Pons (tissue), 1 donor: ENCODE measurements at regions not wholly inside any gene's neighbourhood (a gene's known extent, or its start where the extent isn't known, plus 50 kb on each side); places are given as distances from the start of the nearest gene placed in this dataset.

Experiments used
- DNase-seq: peaks from one replicate; pipeline ENCODE4 v3.0.0-alpha.2; 2016; ENCODE audit warnings: low spot score

DNA sequence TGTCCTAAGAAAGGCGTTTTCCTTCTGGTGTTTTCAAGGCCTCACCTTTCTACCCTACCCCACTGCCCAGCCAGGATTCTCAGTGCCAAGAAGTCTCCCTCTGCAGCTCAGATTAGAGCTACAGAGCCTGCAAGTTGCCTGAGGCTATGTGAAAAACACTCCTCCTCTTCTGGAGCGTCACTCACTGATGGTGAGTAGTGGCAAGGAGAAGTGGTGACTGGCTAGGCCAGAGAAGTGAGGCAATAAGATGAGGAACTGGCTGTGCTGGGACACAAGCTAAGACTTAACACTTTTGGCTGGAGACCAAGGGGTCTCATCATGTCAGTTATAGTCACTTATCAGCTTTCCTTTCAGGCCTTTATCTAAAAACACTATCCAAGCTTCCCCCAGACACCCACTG, 86.7 kb upstream of the PRKAR2B start:
- peak; percentile 48 for DNase-seq

DNA sequence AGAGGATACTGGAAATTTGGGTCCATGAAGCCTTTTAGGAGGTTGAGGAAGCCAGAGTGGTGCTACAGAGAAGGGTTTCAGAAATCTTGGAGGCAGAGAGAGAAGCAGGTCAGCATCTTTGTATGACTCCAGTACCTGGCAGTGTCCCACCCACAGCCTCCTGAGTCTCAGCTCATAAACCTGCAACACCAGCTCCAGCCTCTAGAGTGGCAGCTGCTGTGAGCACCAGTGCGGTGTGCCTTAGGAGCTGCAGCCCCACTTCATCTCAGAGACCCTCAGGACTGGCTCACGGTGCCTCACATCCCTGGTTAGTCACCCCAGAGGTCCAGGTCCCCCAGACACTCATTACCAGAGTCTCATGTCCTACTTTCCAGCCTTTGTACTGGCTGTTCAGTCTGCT, 84.8 kb upstream of the PRKAR2B start:
- DNase-seq = no peak

DNA sequence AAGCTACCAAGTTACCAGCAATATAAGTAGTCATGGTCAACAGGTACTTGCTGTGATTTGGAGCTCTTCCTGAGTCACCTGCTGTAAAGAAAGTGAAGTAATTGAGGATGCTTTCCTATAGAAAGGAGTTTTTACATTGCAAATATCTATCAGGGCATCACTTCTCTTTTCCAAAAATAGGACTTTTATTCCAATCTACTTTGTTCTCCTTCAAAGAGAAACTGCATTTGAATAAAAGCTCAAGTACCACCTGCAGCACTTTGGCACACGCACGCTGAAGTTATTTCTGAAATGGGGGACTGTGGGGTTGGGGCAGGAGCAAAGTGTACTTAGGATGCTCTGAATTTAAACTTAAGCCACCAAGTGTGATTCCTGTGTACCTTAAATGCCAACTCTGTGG, 81.8 kb upstream of the PRKAR2B start:
- DNase-seq = no peak

DNA sequence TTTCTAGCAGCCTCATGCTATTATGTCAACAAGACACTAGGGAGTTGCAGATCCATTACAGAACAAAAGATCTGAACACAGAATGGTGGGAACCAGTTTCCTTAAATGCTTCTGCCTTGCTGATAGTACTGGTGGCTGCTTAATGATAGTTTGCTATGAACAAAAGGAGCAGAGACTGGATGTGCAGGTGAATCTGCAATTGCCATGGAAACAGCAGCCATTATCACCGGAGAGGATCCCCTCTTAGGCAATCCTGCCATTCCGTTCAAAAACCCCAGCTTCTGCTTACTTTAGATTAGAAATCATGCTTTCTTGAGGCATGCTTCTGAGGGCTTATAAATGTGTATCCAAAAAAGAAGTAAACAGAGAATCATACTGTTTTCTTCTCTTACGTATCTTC, 80.0 kb upstream of the PRKAR2B start:
- no peak for DNase-seq

DNA sequence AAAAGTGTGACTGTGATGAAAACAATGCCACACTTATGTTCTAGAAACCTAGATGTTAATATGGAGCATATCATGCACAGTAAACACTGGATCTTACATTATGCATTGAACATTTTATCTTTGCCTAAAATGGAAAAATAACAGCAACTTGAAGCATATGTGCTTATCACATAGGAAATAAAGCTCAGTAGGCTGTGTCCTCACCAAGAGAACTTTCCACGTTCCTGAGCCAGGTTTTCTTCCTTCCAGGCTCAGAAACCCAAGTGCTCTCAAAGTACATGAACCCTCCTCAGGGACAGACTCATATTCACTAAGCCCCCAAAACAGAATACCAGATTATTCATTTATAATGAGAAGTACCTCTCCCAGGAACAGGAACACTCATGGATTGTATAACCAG, 79.4 kb upstream of the PRKAR2B start:
- DNase-seq = no peak

DNA sequence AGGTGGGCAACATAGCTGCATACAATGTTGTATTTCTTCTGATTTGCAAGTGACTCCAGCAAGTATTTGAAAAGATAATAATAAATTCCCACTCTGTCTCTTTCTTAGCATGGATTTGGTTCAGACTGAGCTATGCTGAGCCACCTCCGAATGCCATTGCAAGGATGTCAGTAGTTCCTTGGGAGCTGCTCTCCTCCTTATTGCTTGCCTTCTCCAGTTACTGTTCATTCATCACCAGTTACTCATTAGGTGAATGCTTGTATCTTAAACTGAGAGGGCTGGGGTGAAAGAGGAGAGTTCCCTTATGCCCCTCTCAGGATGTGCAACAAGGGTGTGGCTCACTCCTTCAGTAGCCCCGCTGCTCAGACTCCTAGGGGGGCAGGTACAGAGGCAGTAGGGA, 78.4 kb upstream of the PRKAR2B start:
- no peak for DNase-seq

DNA sequence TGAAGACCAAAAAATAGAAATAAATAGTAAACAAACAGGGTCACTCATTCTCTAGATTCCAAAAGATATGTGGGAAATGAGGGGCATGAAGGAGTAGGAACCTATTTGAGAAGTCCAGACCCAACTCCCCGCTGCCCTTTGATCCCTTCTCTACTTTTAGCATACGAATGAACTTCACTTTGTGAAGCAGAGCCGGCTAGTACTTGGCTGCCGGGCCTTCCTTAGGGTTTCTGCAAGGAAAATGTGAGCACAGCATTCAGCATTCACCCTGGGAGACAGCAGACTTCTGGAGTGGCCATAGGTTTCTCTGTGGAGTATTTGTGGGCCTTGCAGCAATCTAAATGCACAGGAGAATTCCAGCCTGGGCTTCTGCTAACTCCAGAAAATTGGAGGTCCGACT, 76.3 kb upstream of the PRKAR2B start:
- no peak for DNase-seq

DNA sequence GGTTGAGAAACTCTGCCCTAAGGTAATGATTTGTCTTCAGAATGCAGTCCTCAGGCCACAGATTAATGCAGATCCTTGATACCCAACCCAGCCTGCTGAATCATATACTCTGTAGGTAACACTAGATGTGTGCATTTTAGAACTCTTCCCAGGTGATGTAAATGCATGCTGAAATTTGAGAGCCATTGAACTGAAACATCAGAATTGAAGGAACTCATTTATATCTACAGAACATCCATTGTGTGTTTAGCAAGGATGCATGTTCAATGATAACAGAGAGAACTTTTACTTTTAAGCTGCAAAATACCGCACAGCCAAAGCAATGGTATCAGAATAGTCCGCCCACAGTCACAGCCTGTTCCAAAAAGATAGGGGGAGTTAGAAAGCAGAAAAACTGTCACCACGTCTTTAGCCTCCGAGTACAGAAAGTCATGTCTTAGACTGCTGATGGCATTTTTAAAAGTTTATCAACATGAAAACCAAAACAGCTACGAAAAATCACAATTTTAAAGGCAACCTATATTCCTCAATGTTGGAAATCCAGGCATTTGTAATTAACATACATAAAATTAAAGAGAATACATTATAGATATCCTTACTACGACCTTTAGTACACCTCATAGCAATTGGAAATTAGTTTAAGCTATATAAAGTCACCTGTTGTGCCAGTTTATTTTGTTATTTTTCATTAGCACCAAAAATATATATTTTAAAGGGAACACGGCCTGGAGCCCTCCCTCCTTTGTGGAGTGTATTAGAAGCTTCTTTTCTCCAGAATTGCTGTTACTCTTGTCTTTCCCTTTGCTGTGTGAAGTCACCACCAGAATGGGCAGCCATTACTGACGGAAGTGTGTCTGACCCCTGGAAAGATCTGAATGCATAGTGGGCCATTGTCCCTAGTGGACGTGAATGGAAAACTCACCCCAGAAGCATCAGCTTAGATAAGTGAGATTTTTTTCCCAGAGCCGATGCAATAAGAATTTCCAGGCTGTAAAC, 65.8 kb upstream of the PRKAR2B start:
- DNase-seq = no peak

DNA sequence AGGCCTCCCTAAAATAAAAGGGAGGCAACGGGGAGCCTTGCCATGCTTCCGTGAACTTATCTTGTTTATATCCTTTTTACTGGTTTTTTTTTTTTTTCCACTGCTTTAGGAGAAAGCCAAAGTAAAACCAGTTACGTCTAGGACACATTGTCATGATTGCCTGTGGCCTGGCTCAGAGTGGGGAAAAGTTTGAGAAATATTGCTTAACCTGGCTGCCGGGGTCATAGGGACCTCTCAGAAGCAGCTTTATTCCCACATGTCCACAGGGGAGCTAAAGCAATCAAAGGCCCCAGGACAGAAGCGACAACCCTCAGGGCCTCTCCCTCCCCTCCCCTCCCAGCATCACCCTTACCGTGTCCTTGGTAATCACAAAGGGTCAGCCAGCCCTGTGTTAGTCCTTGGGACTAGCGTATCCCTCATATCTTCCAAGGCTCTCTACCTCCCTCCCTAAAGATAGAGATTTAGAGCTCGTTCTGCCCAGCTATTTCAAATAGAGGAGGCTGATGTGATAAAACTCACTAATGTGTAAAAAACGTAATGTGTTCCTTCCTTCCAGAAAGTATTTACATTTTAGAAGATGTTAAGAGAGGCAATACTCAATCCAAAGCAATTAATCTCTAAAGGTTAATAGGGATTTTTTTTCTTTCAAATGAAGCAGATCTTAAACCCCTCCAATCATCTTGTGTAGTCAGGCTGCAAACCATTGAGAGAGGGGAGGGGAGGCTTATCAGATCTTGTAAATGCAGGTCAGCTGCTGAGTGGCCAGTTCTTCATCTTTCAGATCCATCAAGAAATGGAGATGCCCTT, 64.8 kb upstream of the PRKAR2B start:
- no peak for DNase-seq

DNA sequence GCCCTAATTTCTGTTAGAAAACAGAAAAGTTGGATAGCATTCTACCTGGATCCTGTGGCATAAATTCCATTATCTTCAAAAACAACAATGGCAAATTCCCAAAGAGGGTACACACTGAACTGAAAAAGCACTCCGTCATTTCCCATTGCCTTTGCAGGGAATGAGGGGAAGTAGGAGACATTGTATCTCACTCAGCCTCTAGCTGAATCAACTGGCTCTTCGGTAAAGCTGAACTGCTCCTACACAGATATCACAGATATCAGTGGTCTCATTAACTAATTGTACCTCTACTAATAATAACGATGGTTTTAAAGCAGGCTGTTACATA, 64.2 kb upstream of the PRKAR2B start:
- no peak for DNase-seq

DNA sequence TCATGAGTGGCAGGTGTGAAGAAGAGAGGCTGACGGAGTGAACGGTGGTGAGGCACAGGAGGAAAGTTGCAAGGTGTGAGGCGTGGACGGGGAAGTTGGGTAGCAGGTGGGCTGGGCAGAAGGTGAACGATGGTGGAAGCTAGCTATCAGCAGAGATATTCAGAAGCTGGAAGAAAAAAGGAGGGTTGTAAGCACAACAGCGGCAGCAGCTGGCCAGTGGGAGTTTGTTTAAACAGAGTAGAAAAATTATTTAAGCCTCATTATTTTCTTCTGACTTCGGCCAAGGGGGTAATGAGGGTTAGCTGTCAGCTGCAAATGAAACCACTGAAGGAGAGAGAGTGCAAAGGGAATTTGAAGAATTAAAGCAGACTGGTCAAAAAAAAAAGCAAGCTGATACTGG, 62.1 kb upstream of the PRKAR2B start:
- DNase-seq = no peak

DNA sequence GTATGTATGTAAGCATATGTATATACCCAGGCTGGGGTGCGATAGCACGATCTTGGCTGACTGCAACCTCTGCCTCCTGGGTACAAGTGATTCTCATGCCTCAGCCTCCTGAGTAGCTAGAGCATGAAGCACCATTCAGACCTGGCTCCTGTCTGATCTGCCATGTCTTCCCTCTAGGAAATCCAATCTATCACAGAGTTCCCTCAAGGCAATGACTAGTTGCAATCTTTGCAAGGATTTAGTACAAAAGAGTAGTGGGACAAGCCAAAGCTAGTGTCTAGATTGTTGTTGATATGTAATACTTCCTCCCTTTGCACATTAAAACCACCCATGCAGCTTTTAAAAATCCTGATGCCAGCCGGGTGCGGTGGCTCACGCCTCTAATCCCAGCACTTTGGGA, 60.5 kb upstream of the PRKAR2B start:
- no peak for DNase-seq

DNA sequence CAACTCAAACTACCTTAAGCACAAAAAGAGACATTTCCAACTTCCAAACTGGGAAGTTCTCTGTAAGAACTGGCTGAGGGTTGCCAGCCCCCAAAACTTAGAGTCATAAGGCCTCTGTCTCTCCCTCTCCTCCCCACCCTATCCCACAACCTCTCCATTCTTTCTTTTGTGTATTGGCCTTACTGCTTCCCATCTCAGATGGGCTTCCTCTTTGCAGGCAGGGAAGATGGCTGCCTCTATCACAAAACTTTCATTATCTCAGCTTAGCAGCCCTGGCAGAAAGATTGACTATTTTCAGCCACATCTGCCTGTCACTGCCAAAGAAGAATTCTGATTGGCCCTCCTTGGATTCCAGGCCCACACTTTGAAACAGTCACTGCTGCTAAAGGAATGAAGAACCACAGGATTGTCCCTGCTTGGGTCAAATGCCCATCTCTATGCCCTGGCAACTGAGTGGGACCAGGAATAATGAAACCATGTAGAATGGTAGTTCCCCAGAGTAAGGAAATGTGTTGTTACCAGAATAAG, 58.0 kb upstream of the PRKAR2B start:
- DNase-seq = no peak

DNA sequence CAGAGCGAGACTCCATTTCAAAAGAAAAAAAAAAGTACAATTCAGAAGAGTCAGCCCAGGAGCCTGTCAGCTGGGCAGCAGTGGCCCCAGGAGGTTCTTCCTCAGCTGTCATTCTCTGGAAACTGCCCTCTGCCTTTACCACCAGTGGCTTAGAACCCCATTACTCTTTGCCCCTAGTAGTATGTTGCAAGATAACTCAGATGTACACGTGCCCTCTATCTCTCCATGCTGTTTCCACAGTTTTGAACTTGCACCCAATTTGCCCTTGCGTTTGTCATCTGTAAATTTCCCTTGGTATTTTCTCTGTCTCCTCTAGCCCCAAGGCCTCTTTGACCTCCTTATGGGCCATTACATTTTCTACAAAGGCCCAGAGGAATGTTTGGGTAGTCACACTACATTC, 56.7 kb upstream of the PRKAR2B start:
- no peak for DNase-seq

DNA sequence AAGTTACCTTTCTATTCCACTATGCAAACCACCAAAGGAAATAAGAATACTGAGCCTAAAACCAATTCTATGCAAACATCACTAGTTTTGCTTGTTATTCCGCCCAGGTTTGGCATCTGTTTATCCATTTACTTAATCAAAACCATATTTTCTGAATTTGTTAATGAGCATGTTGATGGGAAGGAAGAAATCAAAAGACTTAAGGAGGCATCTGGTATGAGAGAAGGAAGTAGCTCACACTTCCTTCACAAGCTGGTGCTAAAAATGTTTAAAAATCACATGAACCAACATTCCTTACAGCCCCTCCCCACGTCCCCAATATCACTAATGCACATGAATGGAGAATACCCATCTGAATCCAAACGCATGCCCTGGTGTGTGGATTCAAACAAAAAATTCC, 52.0 kb upstream of the PRKAR2B start:
- no peak for DNase-seq
